Activated CD8-positive, alpha-beta memory T cell treated with anti-CD3 and anti-CD28 coated beads for 36 hours (primary cell): ENCODE measurements at regions not wholly inside any gene's neighbourhood (a gene's known extent, or its start where the extent isn't known, plus 50 kb on each side); places are given as distances from the start of the nearest gene placed in this dataset.
"Not testable (repeated sequence)": the region's sequence is repeated elsewhere in the genome, so short reads cannot be mapped to it uniquely, and the experiment has no call there.

Experiments used
- CTCF ChIA-PET: fragments of 350-600 bp; sonication (Branson Sonifier 250); formaldehyde crosslinking; loops from one replicate; lab custom pipeline; 2021; ENCODE audit warnings: antibody characterized with exemption; lab: Charles Lee
- POLR2A ChIA-PET: fragments of 350-600 bp; sonication (Branson Sonifier 250); formaldehyde crosslinking; loops from one replicate; lab custom pipeline; 2021; ENCODE audit warnings: antibody characterized with exemption; lab: Charles Lee

DNA sequence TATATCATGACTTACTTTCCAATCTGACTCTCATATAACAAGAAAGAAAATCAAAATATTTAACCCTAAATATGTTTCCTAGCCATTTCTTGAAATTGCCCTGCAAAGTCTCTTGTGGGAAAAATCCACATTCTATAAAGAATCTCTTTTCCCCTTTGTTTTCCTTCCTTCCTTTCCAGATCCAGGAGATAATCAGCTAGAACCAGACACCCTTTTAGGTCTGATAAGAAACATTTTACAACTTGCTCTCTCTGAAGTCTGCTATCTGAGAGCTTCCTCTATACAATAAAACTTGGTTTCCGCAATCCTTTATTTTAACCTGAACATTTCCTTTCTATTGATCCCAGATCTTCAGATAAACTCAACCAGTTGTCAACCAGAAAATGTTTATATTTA, 100.5 kb upstream of the RNU6-1 start:
- ChIA-PET CTCF (no interaction called here), POLR2A (no interaction called here)

DNA sequence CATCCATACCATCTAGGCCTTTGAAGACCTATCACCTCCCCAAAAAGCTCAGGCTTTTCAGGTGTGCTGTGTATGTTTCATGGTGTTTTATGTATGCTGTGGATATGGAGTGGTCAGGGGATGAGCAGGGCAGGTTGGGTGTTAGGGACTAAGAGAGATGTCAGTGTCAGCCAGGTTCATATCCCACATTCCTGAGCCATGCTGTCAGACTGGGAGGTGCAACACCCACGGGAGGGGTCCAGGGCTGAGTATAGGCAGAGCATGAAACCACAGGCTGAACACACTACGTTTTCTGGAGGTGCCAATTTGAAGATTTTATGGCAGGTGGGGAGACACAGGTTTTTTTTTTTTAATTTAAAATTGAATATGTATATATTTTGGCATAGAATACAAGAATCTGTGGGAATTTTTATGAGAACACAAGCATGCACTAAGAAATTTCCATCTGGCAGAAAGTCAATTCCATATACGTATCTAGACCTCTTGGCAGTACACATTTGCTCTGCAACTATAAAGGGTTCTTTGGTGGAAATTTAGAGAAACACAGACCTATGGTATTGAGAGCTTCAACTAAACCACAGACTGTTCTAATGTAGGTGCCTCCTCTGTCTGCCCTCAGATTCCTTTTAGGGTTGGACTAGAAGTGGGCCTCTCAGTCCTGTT, 101.9 kb upstream of the RNU6-1 start:
- ChIA-PET POLR2A (no interaction called here), CTCF (interaction anchor here (0.6 kb wide), 1 partner anchor 642 kb away, joined by 3 read pairs; no protein-coding TSS in a partner anchor)

DNA sequence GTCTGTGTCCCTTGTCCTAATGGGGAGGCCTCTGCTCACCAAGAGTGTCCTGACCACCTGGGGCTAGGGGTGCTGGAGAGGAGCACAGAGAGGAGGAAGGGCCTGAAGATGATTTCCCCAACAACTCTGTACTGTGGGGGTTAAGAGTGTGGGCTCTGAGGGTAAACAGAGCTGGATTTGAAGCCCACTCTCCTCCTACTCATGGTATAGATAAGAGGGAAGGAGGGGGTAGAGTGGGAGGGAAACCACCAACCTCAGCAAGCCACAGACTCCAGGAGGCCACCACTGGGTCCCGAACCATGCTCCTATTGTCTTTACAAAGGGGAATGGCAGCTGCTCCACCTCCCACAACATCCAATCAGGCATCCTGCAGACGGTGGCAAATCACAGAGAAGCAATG, 103.6 kb upstream of the RNU6-1 start:
- CTCF ChIA-PET: no interaction called here
- POLR2A ChIA-PET: no interaction called here

DNA sequence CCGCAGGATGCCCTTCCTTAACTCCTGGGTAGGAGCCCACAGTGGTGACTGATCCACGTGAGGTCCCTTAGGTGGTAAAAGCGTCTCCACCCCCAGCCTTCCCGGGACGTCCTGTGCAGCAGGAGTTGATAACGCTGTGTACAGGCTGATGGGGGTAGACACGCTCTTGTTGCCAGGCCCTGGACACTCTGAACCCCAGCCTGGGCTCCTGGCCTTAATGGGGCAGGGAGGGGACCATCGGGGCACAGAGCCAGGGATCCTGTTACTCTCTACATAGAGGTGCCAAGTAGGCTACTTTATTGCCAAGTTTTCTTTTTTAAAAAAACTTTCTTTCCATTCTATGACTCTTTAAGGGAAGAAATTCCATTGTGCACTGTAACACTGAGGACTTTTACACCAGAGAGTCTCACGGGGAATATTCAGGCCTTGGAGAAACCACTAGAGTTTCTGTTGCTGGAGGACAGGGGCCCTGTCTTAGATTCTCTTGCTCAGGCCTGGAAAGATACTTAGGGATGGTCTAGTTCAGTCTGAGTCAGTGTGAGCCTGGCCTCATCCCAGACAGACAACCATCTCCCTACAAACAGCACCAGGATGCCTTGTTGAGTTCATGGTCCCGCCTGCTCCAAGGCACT, 104.3 kb upstream of the RNU6-1 start:
- CTCF ChIA-PET: no interaction called here
- POLR2A ChIA-PET: no interaction called here

DNA sequence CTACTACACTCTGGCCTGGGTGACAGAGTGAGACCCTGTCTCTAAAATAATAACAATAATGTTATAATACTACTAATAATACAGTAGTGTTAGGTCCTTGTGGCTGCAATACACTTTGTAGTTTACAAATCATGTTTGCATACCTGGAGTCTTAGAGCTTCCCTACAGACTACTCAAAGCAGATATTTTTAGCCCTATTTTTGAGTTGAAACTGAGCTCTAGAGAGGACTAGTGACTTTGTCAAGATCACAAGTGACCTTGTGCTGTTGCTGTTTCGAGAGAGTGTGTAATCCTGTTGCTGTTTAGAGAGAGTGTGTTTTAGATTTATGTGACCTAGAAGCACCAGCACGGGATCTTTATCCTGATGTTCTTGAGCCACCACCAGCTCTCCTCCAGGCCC, 105.3 kb upstream of the RNU6-1 start:
- CTCF ChIA-PET: no interaction called here

DNA sequence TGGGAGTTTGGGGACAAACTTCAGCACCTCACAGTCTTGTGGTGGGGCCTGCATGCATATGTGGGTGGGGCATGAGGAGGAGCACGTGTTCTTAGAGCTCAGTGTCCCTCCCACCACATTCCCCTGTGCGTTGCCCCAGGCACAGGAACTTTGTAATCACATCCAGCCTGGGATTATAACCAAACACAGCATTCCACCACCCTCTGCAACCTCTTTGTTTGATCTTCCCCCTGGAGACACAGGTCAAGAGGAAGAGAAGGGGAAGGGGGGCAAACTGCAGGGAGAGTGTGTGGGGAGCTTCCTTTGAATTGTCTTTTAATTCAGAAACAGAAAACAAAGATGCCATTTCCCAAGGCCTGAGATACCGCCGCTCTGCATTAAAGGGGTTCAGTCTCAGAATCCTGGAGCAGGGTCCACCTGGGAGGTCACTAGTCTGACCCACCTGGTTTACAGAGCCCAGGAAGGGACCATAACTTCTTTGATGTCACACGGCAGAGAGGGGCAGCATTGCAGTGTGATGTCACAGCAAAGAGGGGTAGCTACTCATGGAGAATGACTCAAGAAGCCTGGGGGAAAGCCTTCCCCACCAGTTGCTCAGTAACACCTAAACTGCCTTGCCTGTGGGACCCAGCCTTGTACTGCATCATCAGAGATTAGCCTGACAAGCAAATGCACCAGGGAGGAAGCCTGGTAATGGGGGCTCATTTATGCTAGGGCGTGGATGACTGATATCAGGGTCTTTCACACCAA, 106.3 kb upstream of the RNU6-1 start:
- CTCF ChIA-PET: no interaction called here
- POLR2A ChIA-PET: interaction anchor here (0.5 kb wide), 1 partner anchor 19 kb away, joined by 4 read pairs; no protein-coding TSS in a partner anchor

More for the DNA sequence above, 105.3 kb upstream of the RNU6-1 start:
- POLR2A ChIA-PET: no interaction called here

DNA sequence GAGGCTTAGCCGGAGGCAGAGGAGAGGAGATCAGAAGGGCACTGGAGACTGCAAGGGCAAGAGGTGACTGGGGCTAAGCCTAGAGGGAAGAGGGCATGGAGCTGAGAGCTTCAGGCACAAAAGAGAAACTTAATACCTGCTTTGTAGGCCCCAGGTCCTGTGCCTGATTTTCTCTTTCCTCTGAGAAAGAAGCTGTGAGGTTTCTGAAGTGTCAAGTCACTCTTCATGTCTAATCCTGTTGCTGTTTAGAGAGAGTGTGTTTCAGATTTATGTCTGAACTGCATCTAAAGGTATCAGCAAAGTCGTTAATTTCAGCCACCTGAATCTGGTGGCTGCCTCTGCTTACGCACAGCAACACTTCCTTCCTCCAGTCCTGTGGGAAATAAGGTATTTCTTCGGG, 106.9 kb upstream of the RNU6-1 start:
- CTCF ChIA-PET: no interaction called here
- POLR2A ChIA-PET: no interaction called here

DNA sequence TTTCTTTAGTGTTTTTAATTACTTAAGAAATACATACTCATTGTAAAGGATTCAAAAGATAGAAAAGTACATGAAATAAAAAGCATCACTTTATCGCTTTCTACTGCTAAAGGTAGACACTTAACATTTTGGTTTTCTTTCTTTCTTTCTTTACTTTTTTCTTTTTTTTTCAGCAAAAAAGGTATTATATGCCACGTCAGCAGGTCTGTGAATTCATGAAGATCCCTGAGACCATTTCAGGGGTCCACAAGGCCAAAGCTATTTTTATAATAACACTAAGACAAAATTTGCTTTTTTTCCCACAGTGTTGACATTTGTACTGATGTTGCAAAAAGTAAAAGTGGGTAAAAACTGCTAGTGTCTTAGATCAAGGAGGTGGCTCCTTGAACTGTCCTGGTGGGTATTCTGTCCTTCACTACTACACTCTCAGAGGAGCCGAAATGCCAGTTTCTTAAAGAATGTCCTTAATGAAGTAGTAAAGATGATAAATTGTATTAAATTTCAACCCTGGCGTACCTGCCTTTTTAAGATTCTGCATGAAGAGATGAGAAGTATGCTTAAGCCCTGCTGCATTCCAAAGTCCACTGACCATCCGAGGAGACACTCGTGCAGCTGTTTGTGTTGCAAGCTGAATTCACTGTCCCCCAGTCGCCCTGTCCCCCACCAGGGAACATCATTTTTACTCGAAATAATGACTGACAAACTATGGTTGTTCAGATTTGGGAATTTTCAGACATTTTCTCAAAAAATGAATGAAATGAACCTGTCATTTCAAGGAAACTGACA, 106.7 kb upstream of the PIAS1 start:
- POLR2A ChIA-PET: no interaction called here
- CTCF ChIA-PET: no interaction called here

DNA sequence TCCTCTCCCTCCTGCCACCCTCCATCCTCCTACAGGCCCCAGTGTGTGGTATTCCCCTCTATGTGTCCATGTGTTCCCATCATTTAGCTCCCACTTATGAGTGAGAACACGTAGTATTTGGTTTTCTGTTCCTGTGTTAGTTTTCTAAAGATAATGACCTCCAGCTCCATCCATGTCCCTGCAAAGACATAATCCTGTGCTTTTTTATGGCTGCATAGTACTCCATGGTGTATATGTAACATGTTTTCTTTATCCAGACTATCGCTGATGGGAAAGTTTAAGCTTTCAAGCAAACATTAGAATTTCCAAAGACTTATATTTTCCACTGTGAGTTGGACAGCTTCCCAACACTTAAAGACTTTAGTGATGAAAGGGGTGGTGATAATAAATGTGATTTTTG, 105.9 kb upstream of the PIAS1 start:
- ChIA-PET CTCF (no interaction called here), POLR2A (no interaction called here)

DNA sequence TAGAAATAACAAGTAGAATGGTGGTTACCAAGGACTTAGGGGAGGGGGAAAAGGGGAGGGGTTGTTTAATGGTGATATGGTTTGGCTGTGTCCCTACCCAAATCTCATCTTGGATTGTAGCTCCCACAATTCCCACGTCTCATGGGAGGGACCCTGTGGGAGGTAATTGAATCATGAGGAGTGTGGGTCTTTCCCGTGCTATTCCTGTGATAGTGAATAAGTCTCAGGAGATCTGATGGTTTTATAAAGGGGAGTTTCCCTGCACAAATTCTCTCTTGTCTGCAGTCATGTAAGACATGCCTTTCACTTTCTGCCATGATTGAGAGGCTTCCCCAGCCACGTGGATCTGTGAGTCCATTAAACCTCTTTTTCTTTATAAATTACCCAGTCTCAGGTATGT, 102.9 kb upstream of the PIAS1 start:
- CTCF ChIA-PET, POLR2A ChIA-PET: not testable (repeated sequence)

DNA sequence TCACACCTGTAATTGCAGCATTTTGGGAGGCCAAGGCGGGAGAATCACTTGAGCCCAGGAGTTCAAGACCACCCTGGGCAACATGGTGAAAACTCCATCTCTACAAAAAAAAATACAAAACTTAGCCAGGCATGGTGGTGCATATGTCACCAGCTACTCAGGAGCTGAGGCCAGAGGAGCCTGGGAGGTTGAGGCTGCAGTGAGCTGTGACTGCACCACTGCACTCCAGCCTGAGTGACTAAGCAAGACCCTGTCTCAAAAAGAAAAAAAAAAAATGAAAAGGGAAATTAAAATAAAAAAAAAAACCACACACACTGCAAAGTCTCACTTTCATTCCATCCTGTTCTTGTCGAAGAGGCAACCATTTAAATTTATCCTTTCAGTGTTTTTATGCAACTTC, 100.8 kb upstream of the PIAS1 start:
- CTCF ChIA-PET: no interaction called here
- POLR2A ChIA-PET: no interaction called here

DNA sequence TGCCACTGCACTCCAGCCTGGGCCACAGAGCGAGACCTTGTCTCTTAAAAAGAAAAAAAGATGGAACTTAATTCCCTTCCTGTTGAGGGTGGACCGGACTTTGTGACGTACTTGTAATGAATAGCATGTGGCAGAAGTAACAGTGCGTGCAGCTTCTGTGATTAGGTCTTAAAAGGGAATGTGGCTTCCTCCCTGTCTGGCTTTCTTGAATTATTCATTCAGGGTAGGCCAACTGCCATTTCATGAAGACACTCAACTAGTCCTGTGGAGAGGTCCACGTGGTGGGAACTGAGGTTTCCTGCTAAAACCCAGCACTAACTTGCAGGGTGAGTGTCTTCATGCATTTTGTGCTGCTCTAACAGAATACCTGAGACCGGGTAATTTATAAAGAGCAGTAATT, 98.9 kb upstream of the PIAS1 start:
- POLR2A ChIA-PET: no interaction called here

DNA sequence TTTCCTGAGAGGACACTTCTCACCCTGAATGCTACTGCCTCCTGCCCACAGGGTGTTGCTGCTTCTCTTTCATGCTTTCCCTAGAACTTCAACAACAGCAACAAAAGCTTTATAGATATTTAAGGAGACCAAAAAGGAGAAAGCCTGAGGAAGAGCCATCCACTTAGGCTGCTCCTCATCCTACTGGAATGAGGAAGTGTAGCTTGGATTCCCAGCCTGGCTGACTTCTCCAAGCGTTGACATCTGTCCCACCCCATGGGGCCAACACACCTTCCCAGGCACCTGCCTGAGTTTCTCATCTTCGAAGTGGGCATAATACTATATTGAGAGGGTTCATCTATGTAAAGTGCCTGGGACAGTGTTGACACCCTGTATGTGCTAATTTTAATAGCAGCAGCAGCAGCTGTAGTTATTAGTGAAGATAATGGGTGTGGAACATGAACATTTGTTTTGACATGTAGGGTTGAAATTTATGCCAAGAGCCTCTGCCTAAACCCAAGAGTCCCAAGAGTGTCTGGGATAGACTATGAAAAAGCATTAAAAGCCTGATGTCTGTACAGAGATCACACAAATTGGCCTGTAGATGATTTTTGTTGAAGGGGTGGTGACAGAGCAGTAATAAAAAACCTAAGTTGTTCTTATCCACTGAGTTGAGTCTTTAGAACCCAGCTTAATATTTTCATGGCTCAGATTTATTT, 96.5 kb upstream of the PIAS1 start:
- CTCF ChIA-PET: no interaction called here
- POLR2A ChIA-PET: no interaction called here

More for the DNA sequence above, 98.9 kb upstream of the PIAS1 start:
- CTCF ChIA-PET: no interaction called here

DNA sequence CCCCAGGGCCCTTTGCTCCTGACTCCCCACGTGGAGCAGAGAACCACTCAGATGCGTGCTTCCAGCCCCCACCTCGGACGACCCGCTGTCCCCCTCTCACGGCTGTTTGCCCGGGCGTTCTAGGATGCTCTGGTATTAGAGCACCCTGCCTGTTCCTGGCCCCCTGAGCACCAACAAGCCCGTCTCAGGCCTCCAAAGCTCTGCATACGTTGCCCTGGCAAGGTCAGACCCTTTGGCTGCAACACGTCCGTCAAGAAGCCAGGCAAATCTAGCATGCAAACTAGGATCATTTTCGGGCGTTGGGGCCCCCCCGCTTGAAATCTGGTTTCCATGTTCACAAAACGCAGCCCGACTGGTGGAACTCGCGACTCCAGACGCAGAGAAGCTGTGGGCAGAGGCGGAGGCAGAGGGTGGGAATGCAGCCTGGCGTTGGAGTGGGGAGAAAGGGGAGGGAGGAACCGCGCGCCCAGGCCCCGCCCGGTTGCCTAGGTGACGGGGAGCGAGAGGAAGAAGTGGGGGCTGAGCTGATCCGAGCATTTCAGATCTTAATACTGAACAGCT, 86.2 kb upstream of the PIAS1 start:
- POLR2A ChIA-PET: no interaction called here
- CTCF ChIA-PET: no interaction called here

DNA sequence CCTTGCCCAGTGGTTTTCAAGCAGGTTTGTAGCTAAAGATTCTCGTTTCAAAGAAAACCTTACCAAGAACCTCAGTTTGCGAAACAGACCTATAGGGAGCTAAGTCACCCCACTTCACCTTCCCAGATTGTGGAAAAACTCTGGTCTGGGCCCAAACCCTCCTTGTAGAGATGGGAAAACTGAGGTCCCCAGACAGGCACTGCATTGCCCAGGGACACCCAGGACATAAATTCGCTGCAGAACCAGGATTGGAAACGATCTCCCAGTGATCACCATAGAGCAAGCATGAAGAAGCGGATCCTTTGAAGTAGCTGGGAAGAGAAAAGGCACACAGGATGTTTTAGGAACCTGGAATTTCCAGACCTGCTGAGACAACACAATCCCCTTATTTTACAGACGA, 85.6 kb upstream of the PIAS1 start:
- ChIA-PET POLR2A (no interaction called here), CTCF (no interaction called here)

DNA sequence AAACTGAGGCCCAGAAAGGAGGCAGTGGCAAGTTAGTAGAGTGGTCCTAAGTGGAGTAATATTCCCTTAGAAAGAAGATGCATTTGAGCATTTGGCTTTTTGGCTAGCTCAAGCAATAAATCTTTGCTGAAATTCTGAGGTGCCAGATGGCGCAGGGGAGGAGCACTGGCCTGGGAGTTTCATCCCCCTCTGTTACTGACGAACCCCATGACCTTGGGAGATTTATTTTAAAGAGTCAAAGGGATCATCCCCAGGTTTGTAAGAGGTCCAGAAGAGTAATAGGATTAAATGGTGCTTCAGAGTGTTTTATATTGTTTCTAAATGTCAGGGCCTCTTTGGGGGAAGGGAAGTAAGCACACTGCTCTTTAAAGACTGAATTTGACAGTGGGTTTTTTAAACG, 85.1 kb upstream of the PIAS1 start:
- POLR2A ChIA-PET: no interaction called here

DNA sequence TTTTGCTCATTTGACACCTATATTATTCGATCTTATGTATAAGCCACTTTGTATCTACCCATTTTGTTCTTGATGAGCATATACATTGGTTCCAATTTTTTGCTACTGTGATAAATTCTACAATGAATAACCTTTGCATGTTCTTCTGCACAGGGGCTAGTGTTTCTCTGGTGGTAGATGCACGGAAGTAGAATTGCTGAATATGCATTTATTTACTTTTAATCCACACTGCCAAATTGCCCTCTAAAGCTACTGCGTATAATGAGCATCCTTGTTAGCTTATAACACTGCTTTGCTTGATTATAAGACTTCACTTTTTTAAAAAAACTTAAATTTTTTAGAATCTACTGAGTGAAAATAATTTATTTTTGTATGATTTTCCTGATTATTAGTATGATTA, 84.2 kb upstream of the PIAS1 start:
- CTCF ChIA-PET: no interaction called here

More for the DNA sequence above, 85.1 kb upstream of the PIAS1 start:
- CTCF ChIA-PET: no interaction called here

DNA sequence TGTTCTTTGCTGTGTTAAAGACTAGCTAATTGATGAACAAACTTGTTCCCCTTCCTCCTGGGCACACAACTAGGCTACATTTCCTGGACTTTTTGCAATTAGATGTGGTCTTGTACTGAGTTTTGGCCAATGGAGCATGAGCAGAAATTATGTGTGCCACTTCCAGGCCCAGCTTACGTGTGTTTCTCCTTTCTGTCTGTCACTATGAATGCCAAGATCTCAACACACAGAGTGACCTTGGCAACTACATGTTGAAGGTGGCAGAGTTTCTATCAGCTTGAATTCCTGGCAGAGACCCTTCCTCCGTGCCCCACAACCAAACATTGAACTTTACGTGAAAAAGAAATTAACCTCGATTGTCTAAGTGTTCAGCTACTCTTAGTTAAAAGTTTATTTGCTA, 81.7 kb upstream of the PIAS1 start:
- ChIA-PET CTCF (no interaction called here), POLR2A (no interaction called here)

More for the DNA sequence above, 84.2 kb upstream of the PIAS1 start:
- POLR2A ChIA-PET: no interaction called here

DNA sequence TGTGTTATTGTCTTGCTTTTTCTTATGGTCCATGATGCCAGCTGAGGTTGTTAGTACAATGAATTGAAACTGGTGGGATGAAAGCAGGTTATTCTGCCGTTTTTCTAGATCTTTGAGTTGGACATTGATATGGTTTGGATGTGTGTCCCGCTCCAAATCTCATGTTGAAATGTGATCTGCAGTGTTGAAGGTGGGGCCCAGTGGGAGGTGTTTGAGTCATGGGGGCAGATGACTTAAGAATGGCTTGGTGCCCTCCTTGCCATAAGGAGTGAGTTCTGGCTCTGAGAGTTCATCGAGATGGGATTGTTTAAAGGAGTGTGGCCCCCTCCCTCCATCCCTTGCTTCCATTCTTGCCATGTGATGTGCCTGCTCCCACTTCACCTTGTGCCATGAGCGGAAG, 80.3 kb upstream of the PIAS1 start:
- ChIA-PET CTCF (no interaction called here), POLR2A (no interaction called here)
